DMS114 treated with DMSO at 0.1 percent for 48 hours (cell line): ENCODE measurements at regions not wholly inside any gene's neighbourhood (a gene's known extent, or its start where the extent isn't known, plus 50 kb on each side); places are given as distances from the start of the nearest gene placed in this dataset.
A peak's percentile ranks its signal among the peaks of the same experiment; 100 is the strongest.

Source experiments
- DNase-seq: peaks from one replicate; lab custom pipeline; 2025; ENCODE audit not compliant: unreplicated experiment; lab: John Stamatoyannopoulos, UW

DNA sequence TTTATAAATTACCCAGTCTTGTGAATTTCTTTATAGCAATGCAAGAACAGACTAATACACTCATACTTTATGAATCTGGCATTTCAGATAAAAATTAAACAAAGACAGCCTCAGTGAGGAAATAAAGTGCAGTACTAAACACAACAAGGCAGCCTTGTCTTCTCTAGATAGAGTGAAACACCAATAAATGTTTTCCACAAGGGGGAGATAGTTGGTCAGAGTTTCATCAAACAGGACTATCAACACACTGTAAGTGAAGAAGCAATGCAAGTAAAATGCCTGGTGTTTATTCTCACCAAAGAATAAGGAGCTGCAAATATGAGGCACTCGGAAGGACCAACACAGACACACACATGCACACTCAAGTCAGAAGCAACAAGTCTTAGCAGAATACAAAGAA lies 62.8 kb downstream of the FAM9B start:
- DNase-seq = peak; percentile 22

DNA sequence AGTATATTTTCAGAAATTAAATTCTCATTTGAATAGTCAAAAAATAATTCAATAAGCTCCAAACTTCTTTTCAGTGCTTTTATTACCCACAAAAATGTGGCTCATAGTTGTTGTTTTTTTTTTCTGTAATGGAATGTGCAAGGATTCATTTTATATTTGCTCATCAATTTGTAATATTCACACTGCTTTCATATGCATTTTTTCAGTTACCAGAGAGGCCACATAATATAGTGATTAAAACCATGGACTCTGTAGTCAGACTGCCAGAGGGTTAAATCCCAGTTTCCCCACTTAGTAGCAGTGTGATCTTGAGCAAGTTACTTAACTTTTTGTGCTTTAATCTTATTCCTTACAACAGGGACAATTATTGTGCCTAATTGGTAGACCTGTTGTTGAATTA lies 64.5 kb downstream of the FAM9B start:
- DNase-seq = no peak

DNA sequence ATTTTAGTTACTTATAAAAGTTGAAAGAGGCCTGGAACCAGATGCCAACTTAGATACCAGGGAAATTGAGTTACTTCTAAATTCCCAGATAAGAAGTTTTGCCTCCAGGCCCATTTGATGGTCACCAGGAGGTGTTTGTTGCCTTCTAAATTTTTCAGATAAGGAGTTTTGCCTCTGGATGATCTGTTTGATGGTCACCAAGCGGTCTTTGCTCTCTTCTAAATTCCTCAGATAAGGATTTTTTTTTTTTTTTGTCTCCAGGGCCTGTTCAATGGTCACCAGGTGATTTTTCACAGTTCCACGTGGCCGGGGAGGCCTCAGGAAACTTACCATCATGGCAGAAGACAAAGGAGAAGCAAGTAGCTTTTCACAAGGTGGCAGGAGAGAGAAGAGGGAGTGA lies 66.5 kb downstream of the FAM9B start:
- no peak for DNase-seq

DNA sequence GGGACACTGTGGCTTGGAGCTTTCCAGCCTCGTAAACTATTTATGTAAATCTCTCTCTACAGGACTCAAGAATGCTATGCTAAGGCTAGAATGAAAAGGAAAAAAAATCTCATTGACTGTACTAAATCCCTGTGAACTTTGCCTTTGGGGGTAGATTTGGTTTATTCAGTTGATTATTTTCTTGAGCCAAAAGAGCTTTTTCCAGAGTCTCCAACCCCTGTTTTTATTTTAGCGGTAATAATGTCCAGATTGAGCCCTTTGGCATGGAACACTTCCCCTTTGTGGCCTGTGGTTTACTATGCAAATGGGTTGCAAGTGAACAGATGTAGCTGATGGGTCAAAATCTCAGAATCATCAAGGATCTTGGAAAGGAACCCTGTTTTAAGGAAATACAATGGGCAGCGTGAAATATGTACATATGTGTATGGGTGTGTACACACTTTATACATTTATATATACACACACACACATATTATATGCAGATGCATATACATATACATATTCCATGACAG lies 72.9 kb downstream of the FAM9B start:
- no peak for DNase-seq

DNA sequence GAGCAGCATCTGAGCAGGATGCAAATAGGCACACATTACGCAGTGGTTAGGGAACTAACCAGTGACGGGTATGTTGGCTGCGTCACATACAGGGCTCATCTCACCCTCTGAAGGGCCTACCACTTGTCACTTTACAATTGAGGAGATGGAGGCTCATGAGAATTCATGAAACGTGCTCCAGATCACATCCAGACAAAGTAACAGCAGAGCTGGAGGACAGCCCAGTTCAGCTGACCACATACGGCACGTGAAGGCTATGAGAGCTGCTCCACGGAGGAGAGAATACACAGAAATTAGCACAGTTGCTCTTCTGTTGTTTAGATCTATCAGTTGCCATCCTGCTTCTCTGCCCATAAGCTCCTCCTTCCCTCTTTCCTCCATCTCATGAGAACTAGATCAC lies 78.4 kb downstream of the FAM9B start:
- DNase-seq = no peak

DNA sequence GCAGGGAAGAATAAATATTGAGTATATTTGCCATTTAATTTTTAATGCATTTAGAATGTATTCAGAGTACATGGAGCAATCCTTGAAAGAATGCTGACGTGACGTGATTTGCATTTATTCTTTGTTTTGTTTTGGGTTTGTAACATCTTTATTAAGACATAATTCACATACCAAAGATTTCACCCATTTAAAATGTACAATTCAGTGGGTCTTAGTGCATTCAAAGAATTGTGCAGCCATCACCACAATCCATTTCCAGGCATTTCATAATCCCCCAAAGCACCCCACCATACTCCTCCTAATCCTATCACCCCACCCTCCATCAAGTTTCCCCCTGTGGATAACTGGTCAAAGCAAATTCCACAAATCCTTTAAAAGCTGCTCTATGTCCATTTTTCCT lies 87.4 kb downstream of the FAM9B start:
- DNase-seq = no peak

DNA sequence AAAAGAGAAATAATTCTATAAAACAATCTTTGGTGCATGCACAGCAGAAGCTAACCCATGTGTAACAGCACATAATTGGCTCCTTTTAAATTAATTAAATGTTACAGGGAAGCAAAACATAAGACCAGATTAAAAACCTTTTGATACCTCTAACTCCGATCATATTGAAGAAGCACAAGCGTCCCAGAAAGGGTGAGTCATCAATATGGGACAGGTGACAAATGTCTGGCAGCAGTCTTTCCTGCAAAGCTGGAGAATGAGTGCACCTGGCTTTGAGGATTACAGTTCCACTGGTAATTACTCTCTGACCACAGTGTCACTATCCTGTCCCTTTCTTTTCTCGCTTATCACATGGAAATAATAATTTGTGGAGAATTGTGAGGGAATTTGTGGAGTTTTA lies 94.6 kb downstream of the FAM9B start:
- no peak for DNase-seq

DNA sequence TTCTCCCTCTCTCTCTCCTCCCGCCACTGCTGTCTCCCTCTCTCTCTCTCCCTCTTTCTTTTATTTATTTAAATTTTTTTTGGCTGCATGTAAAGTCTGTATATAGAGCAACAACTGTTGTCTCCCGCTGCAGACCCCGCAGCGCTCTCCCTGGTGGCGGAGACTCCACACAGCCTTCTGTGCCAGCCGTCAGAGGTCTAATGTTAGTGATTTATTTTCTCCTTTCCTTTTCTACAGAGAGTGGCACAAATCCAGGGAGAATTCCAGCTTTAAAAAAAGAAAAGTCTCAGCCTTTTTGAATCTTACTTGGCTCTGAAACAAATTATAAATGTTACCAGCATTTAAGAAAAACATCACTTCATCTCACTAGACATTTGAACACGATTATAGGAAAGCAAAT lies 106.2 kb downstream of the FAM9B start:
- no peak for DNase-seq

DNA sequence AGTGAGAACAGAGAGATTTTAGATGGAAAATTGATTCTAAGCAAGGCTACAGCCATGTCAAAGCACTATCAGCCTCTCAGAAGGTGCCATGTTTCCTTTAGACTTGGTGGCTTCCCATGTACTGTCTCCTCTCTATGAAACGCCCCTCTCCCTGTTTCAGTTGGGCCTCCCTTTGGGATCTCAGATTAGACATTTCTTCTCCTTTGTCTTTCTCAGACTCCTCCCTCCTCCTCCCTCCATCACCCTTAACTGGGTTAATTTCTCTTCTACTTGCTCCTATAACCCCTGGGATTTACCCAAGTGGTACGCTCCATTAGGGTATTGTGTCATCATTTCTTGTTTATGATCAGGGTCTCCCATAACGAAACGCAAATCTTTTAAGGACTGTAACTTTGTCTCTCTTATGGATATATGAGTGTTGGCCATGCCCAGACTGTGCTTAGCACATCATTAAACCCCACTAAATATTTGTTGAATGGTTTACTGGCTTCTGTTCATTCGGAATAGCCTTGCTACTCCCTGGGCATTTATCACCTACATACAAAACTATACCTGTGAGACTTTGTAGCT lies 106.8 kb downstream of the FAM9B start:
- no peak for DNase-seq

DNA sequence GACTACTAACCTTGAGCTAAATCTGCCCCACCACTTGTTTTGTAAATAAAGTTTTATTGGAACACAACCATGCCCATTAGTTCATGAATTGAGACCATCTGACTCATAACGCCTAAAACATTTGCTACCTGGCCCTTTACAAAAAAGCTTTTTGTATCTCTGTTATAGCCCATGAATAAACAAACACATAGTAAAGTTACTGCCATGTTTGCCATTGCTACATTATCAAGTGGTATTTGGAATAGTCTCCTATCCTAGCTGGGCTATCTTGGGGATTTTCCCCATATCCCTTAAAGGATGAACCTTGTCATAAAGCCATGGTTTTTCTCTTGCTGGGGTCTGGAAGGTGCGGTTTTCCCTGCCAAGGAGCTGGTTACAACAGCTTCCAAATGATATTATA lies 112.3 kb downstream of the FAM9B start:
- no peak for DNase-seq

DNA sequence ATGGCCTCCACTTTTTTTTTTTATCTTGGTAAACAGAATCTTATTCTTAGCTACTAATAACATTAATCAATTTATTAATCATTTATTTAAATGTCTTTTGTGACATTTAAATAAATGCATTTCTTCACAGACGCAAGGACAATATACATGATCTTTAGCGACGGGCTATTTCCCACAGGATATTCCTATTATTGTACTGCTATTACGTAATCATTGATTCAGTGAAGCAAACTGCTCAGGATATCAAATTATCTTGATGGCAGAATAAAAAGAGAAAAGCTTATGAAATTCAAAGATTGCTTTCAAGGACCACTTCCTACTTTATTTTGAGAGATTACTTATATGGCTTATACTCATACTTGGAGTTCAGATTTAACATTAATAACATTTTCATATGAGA lies 114.1 kb downstream of the FAM9B start:
- no peak for DNase-seq

DNA sequence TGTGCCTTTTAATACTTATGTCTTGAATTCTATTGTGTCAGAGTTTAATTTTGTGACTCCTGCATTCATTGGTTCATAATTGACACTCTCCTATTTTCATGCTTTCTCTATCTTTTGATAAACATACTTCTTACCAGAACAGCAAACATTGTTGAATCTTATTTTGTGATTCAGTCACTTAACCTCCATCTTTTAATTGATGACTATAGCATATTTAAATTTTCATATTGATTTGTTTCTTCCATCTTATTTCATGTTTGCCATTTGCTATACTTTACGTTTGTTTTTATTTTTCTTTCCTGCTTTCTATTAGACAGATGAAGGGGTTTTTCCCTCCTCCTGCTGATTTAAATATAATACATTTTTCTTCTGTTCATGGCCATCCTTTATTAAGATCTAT lies 115.5 kb upstream of the FAM9A start:
- DNase-seq = no peak

DNA sequence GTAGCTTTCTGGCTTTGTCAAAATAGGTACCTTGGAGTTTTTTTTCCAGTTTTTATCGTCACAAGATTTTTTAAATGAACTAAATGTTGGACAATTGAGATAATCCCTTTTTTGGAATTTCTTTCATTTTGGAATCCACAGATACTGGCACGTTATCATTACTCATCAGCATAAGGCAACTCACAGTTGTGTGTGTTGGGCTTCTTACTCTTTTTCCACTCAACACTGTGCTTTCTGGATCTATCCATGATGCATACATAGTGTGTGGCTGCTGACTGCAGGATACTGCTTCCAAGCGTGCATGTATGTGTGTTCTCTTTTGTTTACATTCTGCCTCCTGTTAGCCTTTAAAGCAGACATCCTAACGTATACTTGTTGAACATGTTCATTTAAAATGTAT lies 113.5 kb upstream of the FAM9A start:
- no peak for DNase-seq

DNA sequence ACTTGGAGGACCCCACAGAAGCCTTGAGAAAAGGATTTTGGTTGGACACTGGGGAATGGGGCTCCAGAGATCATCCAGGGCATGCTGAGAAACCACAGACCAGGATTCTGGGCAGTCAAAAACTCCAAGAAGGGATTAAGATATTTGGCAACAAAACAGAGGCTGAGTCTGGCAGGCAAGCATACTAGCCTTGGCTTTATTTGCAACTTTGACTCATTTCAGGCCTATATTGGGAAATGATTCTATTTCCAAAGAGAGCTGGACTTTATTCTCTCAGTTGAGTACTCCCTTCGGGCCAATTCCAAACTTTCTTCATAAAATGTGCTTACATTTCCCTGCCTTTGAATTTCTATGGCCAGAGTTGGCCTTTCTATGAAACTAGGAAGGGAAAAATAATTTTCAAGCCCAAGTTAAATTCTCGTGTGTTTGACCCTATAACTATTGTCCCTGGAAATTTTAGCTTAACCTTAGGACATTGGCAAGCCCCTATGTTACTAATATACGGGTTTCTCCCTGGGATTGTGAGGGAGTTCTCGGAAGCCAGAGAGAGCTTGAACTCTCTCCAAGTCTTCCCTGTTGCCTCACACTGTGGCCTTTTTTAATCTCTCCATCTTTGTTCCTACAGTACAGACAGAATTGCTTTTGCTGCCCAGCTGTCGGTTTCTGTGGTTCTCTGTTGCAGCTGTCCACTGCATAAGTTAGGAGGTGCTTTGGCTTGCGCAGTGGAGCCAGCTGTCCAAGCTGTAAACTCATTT lies 112.6 kb upstream of the FAM9A start:
- no peak for DNase-seq

DNA sequence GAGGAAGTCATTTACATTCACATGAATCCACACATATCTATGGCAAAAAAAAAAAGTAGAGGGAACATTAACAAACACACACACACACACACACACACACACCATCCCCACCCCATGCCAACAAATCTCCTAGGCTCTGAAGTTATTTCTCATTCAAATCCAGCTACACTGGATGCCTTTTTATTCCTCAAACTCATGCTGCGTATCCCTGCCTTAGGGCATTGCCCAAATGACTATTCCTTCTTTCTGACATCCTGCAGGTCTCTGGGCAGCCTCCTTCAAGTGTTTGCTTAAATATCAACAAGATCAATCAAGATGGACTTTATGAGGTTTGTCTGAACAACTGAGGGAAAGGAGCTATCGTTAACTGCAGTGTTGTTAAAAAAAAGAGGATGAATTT lies 106.5 kb upstream of the FAM9A start:
- no peak for DNase-seq

DNA sequence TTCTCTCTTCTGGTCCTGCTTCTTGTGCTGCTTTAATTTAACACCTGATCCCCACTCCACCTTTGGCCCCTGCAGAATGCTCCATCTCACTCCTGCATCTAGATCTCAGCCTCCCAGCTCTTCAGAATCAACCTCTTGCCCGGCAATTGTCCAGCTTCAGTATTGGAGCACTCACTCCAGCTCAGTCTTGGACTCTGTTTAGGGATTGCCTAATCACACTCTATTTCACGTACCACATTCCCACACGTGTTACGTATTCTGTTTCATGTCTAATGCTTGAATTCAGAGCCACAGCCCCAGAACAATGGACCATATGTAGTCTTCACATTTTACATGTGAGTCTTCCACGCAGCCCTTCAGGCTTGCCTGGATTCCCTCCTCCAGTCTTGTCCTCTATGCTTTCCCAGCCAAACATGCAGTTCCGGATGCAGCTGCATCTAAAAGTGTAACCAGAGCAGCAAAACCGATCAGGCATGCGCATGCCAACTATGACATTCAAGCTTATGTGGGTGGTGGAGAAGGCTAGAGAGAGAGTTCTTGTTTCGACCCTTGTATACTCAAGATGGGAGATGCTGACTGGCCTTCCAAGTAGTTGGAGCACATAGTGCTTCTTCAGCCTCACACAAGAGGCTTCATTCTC lies 105.2 kb upstream of the FAM9A start:
- DNase-seq = no peak

DNA sequence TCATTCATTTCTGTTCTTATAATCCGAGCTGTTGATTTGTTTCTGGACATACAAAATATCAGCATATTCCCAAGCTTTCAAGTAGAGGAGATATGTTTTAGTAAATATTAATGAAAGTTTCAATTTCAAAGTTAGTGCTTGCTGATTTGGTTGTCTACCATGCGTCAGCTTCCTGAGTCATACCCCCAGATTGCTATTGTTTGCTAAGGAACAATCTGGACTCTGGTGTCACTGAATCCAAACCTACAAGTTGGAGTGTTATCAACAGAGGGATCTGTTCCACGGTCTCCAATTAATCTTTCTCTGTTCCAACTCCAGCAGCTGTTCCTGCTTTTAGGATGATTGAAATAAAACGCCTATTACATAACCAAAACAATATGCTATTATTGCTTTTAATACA lies 96.1 kb upstream of the FAM9A start:
- no peak for DNase-seq

DNA sequence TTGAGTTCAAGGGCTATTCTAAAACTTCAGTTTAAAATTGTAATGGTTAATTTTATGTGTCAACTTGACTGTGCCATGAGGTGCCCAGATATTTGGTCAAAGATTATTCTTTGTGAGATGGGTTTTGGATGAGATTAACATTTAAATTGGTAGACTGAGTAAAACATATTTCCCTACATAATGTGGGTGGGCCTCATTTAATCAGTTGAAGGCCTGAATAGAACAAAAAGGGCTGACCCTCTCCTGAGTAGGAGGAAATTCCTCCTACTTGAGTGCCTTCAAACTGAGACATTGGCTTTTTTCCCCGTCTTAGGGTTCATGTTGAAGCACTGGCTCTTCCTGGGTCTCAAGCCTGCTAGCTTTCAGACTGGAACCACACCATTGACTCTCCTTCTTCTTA lies 89.6 kb upstream of the FAM9A start:
- no peak for DNase-seq

DNA sequence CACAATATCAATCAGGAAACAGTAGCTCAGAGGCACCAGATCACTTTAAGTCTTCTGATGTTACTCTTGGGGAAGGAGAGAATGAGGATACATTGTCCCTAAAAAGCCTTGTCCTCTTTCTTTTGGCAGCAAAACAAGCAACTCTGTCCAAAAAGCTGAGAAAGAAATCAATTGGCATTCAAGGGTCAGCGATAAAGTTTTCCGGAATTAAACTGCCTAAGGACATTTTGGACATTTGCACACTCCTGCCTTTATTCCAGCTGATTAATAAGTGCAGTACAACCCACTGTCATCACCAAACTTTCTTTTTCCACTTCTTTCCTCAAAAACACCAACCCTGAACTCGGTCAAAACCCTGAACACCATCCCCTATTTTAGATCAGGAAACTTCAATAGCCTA lies 85.8 kb upstream of the FAM9A start:
- no peak for DNase-seq

DNA sequence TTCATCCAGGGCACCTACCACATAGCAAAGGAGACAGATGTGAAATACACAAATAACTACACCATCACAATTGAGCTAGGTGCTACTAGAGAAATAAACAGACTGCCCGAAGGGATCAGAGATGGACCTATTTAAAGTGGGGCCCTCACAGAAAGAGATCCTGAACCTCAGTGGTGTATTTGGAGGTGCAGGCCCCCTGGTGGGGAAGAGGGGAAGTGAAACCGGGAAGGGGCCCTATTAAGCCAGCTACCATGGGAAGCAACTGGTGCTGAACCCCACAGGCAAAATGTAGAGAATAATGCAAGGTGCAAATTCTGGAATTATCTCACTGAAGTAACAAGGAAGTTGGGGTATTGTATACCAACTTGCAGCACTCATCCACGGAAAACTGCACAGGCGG lies 78.6 kb upstream of the FAM9A start:
- DNase-seq = no peak

DNA sequence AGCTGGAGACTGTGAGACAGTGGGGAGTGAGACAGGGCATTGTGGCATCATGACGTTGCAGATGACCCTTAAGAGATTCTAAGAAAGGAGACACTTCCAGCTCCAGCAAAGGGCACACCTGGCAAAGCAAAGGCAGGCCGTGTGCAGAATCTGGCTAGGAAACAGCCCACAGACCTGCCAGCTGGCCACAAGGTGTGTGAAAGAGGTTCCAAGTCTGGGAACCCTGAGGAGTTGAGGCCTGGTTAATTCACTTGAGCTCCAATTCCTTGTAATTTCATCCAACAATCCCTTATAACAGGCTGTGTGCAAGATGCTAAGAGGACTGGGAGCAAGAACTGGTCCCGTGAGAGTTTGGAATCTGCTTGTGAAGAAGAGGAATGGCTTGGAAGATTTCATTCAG lies 72.8 kb upstream of the FAM9A start:
- DNase-seq = no peak

DNA sequence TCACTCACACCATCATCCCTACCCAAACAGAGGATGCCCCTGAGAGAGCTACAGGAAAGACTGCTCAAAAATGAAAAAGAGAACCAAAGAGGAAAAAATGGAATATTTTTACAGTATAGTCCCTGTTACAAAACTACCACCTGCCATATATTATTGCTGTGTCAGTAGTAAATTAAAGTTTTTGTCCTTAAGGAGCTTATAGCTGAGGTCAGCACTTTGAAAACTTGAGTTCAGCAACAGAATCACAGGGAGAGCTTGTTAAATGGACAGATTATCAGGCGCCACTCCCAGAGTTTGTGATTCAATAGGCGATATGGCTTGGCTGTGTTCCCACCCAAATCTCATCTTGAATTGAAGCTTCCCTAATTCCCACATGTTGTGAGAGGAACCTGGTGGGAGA lies 71.9 kb upstream of the FAM9A start:
- no peak for DNase-seq

DNA sequence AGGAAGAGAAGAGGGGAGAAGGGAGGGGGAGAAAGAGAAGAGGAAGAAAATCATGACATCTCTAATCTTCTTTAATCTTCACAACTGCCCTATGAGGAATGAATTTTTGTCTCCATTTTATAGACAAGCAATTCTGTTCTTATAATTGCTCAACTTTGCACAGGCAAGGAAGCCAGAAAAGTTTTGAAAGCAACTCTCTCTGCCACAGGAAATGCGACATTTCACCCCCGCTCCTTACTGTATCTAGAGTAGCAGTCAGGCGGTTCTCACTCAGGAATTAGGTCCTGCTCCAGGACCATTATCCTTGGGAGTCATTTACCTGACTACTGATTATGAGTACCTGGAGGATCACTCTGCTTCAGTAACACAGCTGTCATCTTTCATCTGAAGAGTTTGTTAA lies 69.2 kb upstream of the FAM9A start:
- DNase-seq = no peak
